Limb (tissue), 2 donors: ENCODE measurements at regions not wholly inside any gene's neighbourhood (a gene's known extent, or its start where the extent isn't known, plus 50 kb on each side); places are given as distances from the start of the nearest gene placed in this dataset.

Source experiments
- DNase-seq, 2 donors: peaks; one replicate each; pipeline ENCODE4 v3.0.0-alpha.2; 2016; ENCODE audit errors: extremely low spot score in 2 of 2

DNA sequence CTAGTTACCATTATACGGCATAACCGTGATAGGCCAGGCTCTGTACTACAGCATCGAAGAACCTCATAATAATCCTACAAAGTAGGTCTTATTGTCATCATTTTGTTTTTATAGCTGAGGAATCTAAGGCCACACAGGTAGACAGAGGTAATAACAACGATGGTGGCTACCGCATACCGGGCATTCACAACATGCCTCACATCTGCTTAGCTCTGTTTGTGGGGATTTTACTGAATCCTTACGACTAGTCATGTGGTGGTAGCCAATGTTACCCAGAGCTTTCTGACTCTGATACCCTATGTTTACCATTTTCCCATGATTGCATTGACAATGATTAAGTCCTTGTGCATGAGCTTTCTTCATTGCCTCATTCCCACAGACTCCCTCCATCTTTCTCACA is 269.4 kb downstream of the TCF7L2 start:
- DNase-seq: no peak

DNA sequence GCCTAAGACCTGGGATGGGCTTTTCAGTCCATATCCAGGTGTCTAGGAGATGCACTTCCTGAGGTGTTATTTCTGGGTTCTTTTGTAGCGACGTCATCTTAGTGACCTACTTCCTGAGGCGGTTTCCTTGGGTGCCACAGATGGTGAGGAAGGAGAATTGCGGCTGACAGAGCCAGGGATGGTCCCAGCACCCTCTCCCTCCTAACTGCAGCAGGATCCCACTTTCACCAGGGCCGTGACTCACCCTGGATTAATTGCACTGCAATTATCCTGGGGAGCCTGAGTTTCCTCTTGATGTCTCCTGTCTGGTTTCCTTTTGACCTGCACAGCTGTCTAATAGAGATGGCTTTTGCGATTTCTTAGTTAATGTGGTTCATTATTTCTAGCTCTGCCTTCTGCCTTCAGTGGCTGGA is 271.7 kb downstream of the TCF7L2 start:
- no peak for DNase-seq

DNA sequence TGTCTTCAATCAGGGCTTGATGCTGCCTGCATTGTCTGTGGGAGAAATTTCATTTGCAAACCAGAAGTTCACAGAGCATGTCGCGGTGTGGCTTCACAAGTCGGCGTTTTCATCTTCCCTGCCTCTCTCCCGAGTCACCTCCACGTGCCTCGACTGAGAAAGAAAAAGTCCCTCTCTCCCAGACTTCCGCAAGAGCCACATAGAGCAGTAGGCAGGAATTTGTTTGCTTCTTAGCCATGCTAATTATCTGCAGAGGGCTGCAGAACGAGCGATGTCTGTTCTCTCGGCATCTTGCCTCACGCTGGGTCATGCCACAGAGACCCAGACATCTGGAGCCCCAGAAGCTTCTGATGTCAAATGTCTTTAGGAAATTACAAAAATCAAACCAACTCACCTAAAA is 272.2 kb downstream of the TCF7L2 start:
- no peak for DNase-seq

DNA sequence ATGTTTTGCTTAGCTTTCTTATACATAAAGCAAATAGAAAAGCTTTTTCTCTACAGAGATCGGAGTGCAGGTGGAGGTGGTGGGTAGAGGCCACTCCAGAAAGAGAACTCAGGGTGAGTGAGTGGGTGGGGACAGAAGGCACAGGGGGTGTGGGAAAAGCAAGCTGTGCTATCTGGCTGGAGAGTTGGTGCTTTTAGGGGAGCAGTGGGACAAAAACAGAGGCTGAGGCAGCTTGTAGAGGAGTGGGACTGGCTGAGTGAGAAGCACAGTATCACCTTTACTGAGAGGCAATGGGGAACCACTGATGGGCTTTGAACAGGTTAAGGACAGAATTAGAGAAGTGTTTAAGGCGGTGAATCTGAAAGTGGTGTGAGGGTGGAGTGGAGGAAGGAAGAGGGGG is 275.3 kb downstream of the TCF7L2 start:
- DNase-seq: no peak

DNA sequence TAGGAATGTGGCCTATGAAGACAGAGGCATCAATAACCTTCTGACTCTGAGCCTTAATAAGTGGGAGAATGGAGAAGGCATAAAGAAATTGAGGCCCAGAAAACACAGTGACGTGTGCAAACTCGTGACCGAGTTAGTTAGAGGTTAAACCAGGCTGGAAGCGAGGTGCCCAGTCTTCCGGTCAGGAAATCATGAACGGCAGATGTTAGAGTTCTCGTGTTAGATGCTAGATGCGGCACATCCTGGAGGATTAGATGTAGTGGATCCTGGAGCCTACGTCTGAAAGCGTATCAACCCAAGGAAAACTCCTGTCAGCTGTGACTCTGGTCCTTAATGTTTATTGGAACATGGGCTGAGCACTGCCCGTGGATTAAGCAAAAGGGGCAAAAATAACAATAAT is 275.9 kb downstream of the TCF7L2 start:
- DNase-seq: no peak

DNA sequence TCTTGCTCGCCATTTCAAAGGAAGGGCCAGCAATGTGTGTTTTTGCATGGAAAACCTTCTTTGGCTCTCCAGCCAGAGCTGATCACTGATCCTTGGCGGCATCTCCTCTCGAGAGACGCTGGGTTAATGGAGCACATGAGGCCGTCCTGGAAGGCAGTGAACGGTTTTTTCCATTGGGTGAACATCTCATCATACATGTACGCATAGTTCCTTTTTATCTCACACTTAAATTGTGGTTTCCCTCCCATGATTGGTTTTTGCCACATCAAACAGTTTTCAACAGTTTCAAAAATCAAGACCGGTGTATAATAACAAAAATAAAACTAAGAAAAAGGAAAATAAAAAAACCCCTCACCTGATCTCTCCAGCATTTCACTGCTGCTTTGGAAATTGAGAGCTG is 276.4 kb downstream of the TCF7L2 start:
- DNase-seq: no peak

DNA sequence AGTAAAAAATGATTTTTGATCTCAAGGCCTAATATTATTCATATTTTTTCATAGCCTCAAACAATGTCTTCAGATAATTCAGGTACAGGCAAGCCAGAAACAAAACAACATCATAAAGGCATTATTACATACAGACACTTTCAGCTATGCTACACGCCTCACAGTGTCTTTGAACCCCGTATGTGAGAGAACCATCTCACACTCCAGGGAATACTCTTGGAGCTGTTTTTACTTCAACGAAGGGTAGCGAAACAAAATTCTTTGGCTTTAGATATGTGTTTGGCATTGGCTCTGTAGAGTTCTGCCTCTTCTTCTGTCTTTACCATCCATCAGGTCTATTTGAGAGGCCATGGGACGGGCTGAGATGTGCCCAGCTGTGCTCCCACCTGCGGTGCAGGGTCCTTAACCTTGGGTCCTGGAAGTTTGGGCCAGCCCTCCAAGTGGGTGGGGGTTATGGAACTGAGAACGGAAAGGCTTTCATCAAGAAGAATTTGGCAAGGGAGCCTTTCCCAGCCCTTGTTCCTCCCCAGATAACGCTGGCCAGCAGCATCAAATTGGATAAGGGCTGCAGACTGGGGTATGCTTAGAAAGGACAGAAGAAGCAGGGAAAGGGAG is 276.9 kb downstream of the TCF7L2 start:
- no peak for DNase-seq

DNA sequence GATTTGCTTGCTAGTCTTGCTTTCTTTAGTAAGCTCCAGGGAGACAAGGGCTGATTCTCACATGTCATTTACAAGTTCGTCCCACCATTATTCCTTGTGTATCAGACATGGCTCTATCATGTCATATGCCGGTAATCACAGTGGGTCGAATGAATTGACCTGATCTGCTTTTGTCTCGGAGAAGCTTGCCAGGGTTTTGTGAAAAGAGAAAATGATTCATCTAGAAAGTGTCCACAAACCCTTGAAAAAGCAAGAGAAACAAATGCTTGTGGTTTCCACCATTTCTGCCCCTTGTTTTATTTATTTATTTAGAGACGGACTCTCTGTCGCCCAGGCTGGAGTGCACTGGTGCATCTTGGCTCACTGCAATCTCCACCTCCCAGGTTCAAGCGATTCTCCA is 278.5 kb downstream of the TCF7L2 start:
- DNase-seq: no peak

DNA sequence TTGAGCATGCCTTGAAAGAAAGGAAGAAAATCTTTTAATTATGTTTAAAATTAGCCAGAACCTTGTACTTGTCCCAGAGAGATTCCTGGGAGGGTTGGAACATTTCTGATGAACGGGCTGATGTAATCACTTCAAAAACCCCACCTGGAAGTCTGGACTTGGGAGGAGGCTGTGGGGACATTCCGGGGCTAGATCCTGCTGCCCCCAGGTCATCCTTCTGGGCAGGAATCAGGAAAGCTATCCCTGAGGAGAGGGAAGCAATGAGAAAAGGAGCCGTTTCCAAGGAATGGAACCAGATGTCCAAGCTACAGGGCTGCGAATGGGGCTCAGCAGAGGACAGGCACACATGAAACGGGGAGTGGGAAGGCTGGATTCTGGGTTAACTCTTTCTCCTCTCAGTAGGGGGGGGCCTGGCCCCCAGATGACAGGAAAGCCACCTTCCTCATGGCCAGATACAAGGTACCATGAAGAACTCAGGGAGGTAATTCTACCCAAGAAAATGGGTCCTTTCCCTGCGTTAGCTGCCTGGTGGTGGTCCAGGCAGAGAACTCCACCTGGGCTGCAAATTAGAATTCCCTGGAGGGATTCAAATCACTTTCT is 280.1 kb downstream of the TCF7L2 start:
- peak in 1 of 2 donors; percentile 54 for DNase-seq

DNA sequence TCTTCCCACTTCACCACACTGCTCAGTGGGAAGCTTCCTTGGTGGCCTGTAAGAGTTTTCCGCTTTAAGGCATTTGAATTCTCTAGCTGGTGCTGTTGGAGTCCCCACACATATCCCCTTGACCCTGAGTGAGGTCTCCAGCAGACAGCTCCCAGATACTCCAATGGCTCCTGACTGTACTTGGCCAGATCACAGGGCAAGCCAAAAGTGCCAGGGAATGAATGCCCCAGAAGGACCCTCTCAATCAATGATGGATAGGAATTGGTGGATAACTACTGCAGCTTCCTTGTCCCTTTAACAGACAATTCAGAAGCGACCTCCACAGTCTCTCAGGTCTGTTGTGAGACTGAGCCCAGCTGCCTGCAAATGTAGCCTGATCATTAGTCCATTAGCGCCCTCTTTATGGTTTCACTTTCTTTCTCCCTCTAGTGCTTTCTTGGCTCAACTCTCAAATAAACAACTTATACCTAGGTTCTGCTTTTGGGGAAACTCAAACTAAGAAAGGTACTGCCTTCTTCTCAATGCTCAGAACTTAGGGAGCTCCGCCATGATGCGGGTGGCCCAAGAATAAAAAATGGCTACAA is 283.0 kb downstream of the TCF7L2 start:
- DNase-seq: no peak

DNA sequence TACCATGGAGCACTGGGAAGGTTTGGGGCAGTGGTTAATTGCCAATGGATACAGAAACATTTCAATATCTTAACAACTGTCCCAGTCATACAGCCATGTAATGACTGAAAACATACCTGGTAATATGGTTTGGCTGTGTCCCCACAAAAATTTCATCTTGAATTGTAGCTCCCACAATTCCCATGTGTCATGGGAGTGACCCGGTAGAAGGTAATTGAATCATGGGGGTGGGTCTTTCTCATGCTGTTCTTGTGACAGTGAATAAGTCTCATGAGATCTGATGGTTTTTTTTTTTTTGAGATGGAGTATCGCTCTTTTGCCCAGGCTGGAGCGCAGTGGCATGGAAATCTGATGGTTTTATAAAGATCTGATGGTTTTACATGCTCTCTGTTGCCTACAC is 284.4 kb downstream of the TCF7L2 start:
- no peak for DNase-seq

DNA sequence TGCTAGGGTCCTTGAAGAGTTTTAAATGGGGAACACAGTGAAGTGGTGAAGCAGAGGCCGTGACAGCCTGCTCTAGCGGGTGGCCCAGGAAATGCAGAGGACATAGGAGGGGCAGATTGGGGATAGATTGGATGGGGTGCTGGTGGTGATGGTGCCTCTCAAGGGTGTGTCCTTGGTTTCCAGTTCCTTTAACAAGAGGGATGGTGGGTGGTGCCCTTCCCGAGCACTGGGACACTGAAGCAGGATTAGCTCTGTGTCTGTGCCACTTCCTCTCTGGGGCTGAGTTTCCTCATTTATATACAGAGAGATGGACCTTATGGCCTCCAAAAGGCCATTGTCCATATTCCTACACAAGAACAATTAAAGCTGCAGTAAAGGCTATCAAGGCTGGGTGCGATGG is 285.5 kb downstream of the TCF7L2 start:
- DNase-seq: no peak

DNA sequence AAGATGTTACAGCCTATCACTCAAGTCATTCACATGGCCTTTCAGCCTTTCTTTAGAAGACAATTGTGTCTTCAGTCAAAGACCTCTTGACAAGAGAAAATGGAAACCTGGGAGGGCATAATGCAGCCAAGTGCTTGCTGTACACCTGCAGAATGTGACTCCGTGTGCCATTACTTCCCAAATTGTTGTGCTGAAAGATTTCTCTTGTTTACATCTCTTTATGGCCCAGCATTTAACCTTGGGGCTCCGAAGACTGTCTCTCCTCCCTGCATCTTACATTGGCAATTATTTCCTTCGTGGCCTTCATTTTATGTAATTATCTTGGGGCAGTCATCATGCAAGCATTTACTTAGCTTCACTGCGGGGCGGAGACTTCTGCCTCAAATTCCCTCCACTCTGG is 287.0 kb downstream of the TCF7L2 start:
- no peak for DNase-seq

DNA sequence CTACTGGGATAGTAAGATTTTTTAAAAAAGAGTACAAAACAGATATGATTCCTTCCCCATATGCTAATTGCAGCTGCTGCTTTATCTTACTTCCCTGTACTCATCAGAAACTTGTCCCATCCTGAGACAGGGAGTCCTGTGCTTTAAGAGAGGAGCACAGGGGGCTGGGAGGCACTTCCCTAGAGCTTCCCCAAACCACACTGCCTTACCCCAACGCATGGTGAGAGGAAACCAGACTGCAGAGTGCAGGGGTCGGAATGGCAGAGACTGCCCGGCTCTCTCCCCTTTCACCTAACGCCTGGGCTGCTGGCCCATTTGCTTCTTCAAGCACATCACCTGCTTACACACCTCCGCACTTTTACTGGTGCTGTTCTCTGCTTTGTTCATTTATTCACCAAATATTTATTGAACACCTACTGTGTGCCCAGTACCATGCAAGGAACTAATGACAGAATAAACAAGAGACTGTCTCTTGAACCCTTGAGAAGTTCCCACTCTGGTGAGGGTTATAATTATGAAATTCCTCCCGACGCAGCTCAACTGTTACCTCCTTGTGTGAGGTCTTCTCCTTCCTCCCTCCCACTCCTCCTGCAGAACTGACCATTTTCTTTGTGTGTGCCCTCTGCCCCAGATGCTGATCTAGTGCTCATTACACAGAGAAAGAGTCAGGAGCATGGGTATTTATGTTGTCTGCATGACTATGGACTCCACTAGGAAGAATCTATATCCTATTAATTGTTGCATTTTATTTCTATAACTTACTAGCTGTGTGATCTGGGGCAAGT is 289.7 kb downstream of the TCF7L2 start:
- no peak for DNase-seq

DNA sequence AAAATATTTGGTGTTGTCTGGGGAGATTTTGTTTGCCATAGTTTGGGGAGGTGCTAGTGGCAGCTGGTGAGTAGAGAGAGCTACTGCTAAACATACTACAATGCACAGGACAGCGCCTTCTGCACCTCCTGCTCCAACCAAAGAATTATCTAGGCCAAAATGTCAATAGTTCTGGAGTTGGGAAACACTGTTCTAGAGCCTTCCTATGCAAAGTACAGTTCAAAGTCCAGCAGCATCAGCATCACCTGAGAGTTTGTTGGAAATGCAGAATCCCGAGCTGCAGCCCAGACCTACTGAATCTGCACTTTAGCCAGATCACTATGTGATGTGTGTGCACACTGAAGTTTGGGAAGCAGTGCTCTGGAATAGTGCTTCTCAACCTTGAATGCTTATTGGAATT is 290.7 kb downstream of the TCF7L2 start:
- no peak for DNase-seq

DNA sequence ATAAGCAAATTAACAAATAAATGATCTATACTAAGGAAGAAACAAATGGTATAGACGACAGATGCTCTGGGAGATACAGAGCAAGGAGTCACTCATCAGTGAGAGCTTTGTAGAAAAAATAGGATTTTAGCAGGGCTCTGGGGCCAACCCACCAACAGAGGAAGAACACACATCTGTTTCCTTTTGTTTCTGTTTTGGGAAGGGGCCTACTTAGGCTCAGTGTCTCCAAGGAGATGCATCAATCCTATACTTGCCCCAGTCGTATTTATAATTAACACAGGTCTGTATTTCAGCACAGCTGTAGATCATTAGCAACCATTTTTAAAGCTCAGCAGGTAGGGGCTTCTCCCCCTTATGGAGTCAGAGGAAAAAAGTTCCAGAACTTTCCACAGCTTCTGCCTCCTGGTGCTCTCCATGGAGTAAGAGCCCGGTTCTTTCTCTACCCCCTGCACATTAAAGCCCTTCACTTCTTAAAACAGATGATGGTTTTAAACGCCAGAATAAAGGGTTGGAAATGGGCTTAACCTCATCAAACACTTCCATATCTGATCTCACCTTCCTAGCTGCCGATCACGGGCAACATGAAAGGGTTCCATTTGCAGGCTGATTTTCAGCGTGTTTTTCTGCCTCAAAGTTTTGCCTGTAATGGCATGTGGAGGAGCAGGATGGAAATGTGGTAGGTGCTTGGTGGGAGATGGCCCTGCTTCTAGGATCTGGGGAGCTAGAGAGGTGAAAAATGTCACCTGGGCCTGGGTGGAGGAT is 291.7 kb downstream of the TCF7L2 start:
- no peak for DNase-seq

DNA sequence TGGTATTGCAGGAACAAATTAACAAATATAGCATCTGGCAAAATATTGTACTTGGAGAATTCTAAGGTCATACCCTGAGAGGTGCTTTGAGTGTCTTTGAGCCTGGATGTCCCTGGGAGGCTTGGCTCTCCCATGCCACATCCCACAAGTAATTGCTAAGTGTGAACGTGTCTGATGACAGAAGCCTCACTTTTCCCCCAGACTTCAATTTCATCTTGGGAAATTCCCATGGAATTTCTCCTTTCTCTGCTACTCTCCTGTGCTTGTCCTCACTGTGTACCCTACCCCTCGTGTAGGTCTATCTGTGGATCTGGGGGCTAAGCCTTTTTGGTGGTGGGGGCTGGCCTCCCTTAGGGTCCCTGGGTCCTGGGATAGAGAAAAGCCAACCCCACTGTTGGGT is 293.3 kb downstream of the TCF7L2 start:
- DNase-seq: no peak

DNA sequence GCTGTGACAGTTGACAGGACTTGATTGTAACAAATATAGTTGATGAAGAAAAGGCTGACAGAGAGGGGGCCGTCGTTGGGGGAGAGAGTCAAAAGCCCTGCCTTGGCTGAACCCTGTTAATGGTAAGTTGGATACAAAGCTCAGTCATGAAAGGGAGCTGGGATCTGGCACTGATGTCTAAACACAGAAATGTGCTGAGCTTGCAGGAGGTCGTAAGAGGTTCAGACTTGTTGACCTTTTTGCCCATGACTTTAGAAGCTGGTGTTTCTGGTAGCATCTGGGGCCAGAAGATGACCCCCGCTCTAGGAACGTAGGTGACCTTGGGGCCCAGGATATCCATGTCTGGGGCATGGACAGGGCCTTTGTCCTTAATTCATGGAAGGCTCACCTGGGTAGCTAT is 294.7 kb downstream of the TCF7L2 start:
- no peak for DNase-seq

DNA sequence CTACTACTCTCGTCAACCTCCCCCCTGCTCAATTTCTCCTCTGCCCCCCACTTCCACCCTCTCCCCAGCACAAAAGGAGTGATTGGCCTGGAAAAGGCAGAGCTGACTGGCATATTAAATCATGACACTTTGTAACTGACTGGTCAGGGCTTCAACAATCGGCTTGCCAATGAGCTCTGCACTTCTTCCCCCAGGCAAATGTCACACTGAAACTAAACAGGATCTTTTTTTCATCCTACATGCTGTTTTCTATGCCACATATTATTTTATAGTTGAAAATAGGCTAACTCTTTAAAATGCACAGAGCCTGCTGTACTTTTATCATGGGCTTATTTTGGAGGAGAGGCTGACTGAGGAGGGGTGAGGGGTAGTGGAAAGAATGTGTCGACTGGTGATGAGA is 295.2 kb downstream of the TCF7L2 start:
- no peak for DNase-seq

DNA sequence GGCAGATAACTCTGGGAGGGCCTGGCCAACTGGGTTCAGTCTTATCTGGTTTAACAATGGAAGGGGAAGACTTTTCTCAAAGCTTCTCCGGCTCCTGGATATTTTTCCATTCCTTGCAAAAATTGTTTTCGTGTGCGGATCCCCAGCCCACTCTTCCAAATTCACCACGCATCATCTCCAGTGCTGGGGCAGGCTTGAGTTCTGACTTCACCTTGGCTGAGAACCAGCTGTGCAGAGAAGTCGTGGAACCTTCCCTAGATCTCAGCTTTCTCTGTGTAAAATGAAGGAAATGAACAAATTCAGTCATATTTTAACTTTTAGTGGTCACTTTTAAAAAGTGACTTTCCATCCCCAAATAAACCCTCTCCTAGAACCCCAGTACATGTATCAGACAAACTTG is 297.0 kb downstream of the TCF7L2 start:
- DNase-seq: no peak

DNA sequence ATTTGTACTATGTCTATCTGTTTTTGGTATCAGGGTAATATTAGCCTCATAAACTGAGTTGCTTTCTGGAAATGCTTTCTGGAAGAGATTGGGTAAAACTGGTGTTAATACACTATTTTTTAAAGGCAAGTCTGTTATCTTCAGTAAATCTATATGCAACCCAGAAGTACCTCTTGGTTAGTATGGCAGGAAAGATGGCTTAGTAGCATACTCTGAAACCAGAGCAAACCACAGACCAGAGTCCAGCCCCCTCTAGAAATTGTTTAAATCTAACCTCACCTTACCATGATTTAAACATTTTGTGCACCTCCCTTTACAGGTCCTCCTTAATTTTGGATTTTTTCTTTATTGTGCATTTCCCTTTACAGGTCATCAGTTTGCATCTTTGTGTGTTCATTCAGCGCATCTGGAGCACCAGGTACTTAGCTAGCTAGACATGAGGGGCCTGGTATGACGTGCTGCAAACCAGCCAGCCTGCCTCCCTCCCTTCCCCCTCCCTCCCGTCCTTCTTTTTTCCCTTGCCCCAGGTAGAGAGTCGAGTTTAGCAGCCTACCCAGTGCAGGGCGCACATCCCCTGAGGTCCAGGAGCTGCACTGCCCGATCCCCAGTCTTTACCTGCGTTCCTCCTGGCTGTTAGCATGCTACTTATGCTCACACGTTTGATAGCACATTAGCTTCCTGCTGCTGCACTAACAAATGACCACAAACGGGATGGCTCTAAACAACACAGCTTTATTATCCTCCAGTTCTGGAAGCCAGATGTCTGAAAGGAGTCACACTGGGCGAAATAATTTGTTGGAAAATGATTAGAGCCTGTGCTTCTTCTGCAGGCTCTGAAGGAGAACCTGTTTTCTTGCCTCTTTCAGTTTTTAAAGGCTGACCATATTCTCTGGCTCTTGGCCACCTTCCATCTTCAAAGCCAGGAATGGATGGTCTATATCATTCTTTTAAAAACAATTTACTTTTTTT is 299.9 kb upstream of the HABP2 start:
- DNase-seq: no peak
